ENCODE measurements at regions not wholly inside any gene's neighbourhood (a gene's known extent, or its start where the extent isn't known, plus 50 kb on each side); places are given as distances from the start of the nearest gene placed in this dataset.

- Histone ChIP-seq H3K27me3 (ENCODE audit: insufficient read depth) (no peaks in the 10 kb centered on the region), H4K20me1 (replicated peaks; ENCODE audit: insufficient read depth) (no peaks in the 10 kb centered on the region), H2AFZ (no peak overlapping the region), H3F3A (replicated peaks; ENCODE audit: low read depth) (no peaks in the 10 kb centered on the region), H3K4me2 (no peak overlapping the region), H3K79me2 (replicated peaks; ENCODE audit: insufficient read depth) (no peaks in the 10 kb centered on the region), H3K4me3 (no peak overlapping the region), H3K4me1 (ENCODE audit: insufficient read depth) (no peaks in the 10 kb centered on the region), H3K27ac (ENCODE audit: low read depth) (no peak overlapping the region), H3K36me3 (ENCODE audit: insufficient read depth) (no peaks in the 10 kb centered on the region), H3K9me2 (ENCODE audit: insufficient read depth) (no peaks in the 10 kb centered on the region; the same call in 1 of the 2 replicates)
- Mint-ChIP-seq H3K9me3 (no peaks in the 10 kb centered on the region), H3K27ac (no peak overlapping the region), H3K4me3 (no peak overlapping the region), H3K36me3 (ENCODE audit: low read depth) (no peaks in the 10 kb centered on the region), H3K4me1 (no peaks in the 10 kb centered on the region), H3K27me3 (ENCODE audit: insufficient read depth, low read depth, poor library complexity) (peaks cover 3% of the 10 kb centered on the region)
- ATAC-seq (no peak), DNase-seq (ENCODE audit: low spot score) (no peak)
- TF ChIP-seq STAT1 (IDR thresholded peaks at IDR 0.05; ENCODE audit: unreplicated experiment) (no peak), ETS1 (IDR thresholded peaks at IDR 0.05) (no peak), ZNF331 (CRISPR knock-in tag; IDR thresholded peaks at IDR 0.05; ENCODE audit: low read depth) (no peak)
Measured at GRCh38 chr12:3351731-3352130, 139.3 kb upstream of the PRMT8 start.

- peaks cover 3% of the 10 kb centered on the region for H3K27me3 Mint-ChIP-seq (ENCODE audit: insufficient read depth, low read depth, poor library complexity)
- ATAC-seq (no peak), DNase-seq (ENCODE audit: low spot score) (no peak)
- Histone ChIP-seq H3K4me1 (ENCODE audit: insufficient read depth) (no peaks in the 10 kb centered on the region), H3K9me2 (ENCODE audit: insufficient read depth) (no peaks in the 10 kb centered on the region; the same call in 1 of the 2 replicates), H3K27me3 (ENCODE audit: insufficient read depth) (no peaks in the 10 kb centered on the region), H3K4me3 (no peak overlapping the region), H2AFZ (no peak overlapping the region), H3F3A (replicated peaks; ENCODE audit: low read depth) (no peaks in the 10 kb centered on the region), H3K79me2 (replicated peaks; ENCODE audit: insufficient read depth) (no peaks in the 10 kb centered on the region), H3K36me3 (ENCODE audit: insufficient read depth) (no peaks in the 10 kb centered on the region), H4K20me1 (replicated peaks; ENCODE audit: insufficient read depth) (no peaks in the 10 kb centered on the region), H3K4me2 (no peak overlapping the region), H3K27ac (ENCODE audit: low read depth) (no peak overlapping the region)
- no peaks in the 10 kb centered on the region for H3K4me1 Mint-ChIP-seq
- H3K27ac Mint-ChIP-seq, result no peak overlapping the region
- H3K36me3 Mint-ChIP-seq (ENCODE audit: low read depth), result no peaks in the 10 kb centered on the region
- no peaks in the 10 kb centered on the region for H3K9me3 Mint-ChIP-seq
- no peak overlapping the region for H3K4me3 Mint-ChIP-seq
- TF ChIP-seq ZNF114 (CRISPR knock-in tag; IDR thresholded peaks at IDR 0.05) (no peak), CREB1 (CRISPR knock-in tag; IDR thresholded peaks at IDR 0.05; ENCODE audit: low read depth) (no peak), REST (IDR thresholded peaks at IDR 0.05; ENCODE audit: unreplicated experiment) (no peak)
Measured at GRCh38 chr12:3352230-3352629, 138.8 kb upstream of the PRMT8 start.

GRCh38 chr12:3353621-3354020, 137.4 kb upstream of the PRMT8 start:
- Mint-ChIP-seq H3K27ac (no peak overlapping the region), H3K36me3 (ENCODE audit: low read depth) (no peaks in the 10 kb centered on the region), H3K27me3 (ENCODE audit: insufficient read depth, low read depth, poor library complexity) (peaks cover 2% of the 10 kb centered on the region), H3K4me1 (peaks cover 2% of the 10 kb centered on the region; the same call in 1 of the 3 replicates), H3K9me3 (no peaks in the 10 kb centered on the region), H3K4me3 (no peak overlapping the region)
- H3K9me2 ChIP-seq (ENCODE audit: insufficient read depth), result no peaks in the 10 kb centered on the region; the same call in 1 of the 2 replicates
- no peaks in the 10 kb centered on the region for H3K27me3 ChIP-seq (ENCODE audit: insufficient read depth)
- peaks cover under 1% of the 10 kb centered on the region; the same call in 1 of the 2 replicates for H3K4me1 ChIP-seq (ENCODE audit: insufficient read depth)
- H3K27ac ChIP-seq (ENCODE audit: low read depth), result no peak overlapping the region
- H2AFZ ChIP-seq, result no peak overlapping the region
- no peak overlapping the region for H3K4me2 ChIP-seq
- no peak overlapping the region for H3K4me3 ChIP-seq
- DNase-seq (ENCODE audit: low spot score), result no peak
- no peak for ATAC-seq
- no peaks in the 10 kb centered on the region for H3F3A ChIP-seq (replicated peaks; ENCODE audit: low read depth)
- no peaks in the 10 kb centered on the region for H4K20me1 ChIP-seq (replicated peaks; ENCODE audit: insufficient read depth)
- no peaks in the 10 kb centered on the region for H3K36me3 ChIP-seq (ENCODE audit: insufficient read depth)
- no peaks in the 10 kb centered on the region for H3K79me2 ChIP-seq (replicated peaks; ENCODE audit: insufficient read depth)
- no peak for TF ChIP-seq EZH2phosphoT487 (IDR thresholded peaks at IDR 0.05; ENCODE audit: unreplicated experiment)
- TF ChIP-seq JUNB (IDR thresholded peaks at IDR 0.05; ENCODE audit: unreplicated experiment), result no peak
- TF ChIP-seq POLR2AphosphoS5 (IDR thresholded peaks at IDR 0.05; ENCODE audit: low read depth), result no peak
- TF ChIP-seq ETS1 (IDR thresholded peaks at IDR 0.05), result no peak
- no peak for TF ChIP-seq ZNF114 (CRISPR knock-in tag; IDR thresholded peaks at IDR 0.05)
- TF ChIP-seq CTCF (conservative IDR thresholded peaks at IDR 0.05; ENCODE audit: low read depth in 2 of 2), result no peak

All from GM23338 (cell line).